ENCODE measurements at regions not wholly inside any gene's neighbourhood (a gene's known extent, or its start where the extent isn't known, plus 50 kb on each side); places are given as distances from the start of the nearest gene placed in this dataset.
"Not testable (repeated sequence)": the region's sequence is repeated elsewhere in the genome, so short reads cannot be mapped to it uniquely, and the experiment has no call there.

GRCh38 chr10:131363416-131363815 is 51.9 kb upstream of the TCERG1L start:
- POLR2A ChIA-PET: no interaction called here
- CTCF ChIA-PET: no interaction called here

GRCh38 chr10:131371571-131371970 is 60.0 kb upstream of the TCERG1L start:
- POLR2A ChIA-PET: no interaction called here
- CTCF ChIA-PET: no interaction called here

- ChIA-PET CTCF (no interaction called here), POLR2A (no interaction called here)
Measured at GRCh38 chr10:131381576-131381975, 70.1 kb upstream of the TCERG1L start.

GRCh38 chr10:131385161-131385872 is 73.8 kb upstream of the TCERG1L start:
- POLR2A ChIA-PET, CTCF ChIA-PET: not testable (repeated sequence)

GRCh38 chr10:131387018-131387529 is 75.6 kb upstream of the TCERG1L start:
- ChIA-PET CTCF (no interaction called here), POLR2A (no interaction called here)

GRCh38 chr10:131391936-131392335 is 80.4 kb upstream of the TCERG1L start:
- ChIA-PET CTCF (no interaction called here), POLR2A (no interaction called here)

- POLR2A ChIA-PET: no interaction called here
Measured at GRCh38 chr10:131396121-131397050, 84.9 kb upstream of the TCERG1L start.

GRCh38 chr10:131398166-131398565 is 86.6 kb upstream of the TCERG1L start:
- ChIA-PET POLR2A (no interaction called here), CTCF (no interaction called here)

More at GRCh38 chr10:131396121-131397050, 84.9 kb upstream of the TCERG1L start:
- CTCF ChIA-PET: no interaction called here

- POLR2A ChIA-PET: no interaction called here
- CTCF ChIA-PET: no interaction called here
Measured at GRCh38 chr10:131399981-131400380, 88.5 kb upstream of the TCERG1L start.

GRCh38 chr10:131400513-131400912 is 89.0 kb upstream of the TCERG1L start:
- ChIA-PET POLR2A (no interaction called here), CTCF (no interaction called here)

- CTCF ChIA-PET: no interaction called here
- POLR2A ChIA-PET: no interaction called here
Measured at GRCh38 chr10:131402771-131403650, 91.5 kb upstream of the TCERG1L start.

- ChIA-PET CTCF (no interaction called here), POLR2A (no interaction called here)
Measured at GRCh38 chr10:131403936-131404335, 92.4 kb upstream of the TCERG1L start.

- POLR2A ChIA-PET: no interaction called here
- CTCF ChIA-PET: no interaction called here
Measured at GRCh38 chr10:131404886-131405285, 93.4 kb upstream of the TCERG1L start.

GRCh38 chr10:131406676-131407392 is 95.3 kb upstream of the TCERG1L start:
- POLR2A ChIA-PET: no interaction called here
- CTCF ChIA-PET: no interaction called here

- POLR2A ChIA-PET: no interaction called here
- CTCF ChIA-PET: no interaction called here
Measured at GRCh38 chr10:131418681-131419080, 107.2 kb upstream of the TCERG1L start.

- ChIA-PET POLR2A (no interaction called here), CTCF (no interaction called here)
Measured at GRCh38 chr10:131419797-131420196, 108.3 kb upstream of the TCERG1L start.

GRCh38 chr10:131420867-131421266 is 109.3 kb upstream of the TCERG1L start:
- POLR2A ChIA-PET: no interaction called here
- CTCF ChIA-PET: no interaction called here

- CTCF ChIA-PET: no interaction called here
- POLR2A ChIA-PET: no interaction called here
Measured at GRCh38 chr10:131421381-131421780, 109.9 kb upstream of the TCERG1L start.

- ChIA-PET CTCF (no interaction called here), POLR2A (no interaction called here)
Measured at GRCh38 chr10:131422731-131423130, 111.2 kb upstream of the TCERG1L start.

- ChIA-PET CTCF (no interaction called here), POLR2A (no interaction called here)
Measured at GRCh38 chr10:131424053-131424452, 112.5 kb upstream of the TCERG1L start.

Measured in activated CD8-positive, alpha-beta memory T cell treated with anti-CD3 and anti-CD28 coated beads for 36 hours (primary cell).